Fibroblast of mammary gland (primary cell): ENCODE measurements at regions not wholly inside any gene's neighbourhood (a gene's known extent, or its start where the extent isn't known, plus 50 kb on each side); places are given as distances from the start of the nearest gene placed in this dataset.
A peak's percentile ranks its signal among the peaks of the same experiment; 100 is the strongest.

Experiments
- DNase-seq: peaks from one replicate; pipeline ENCODE4 v3.0.0-alpha.2; 2010; ENCODE audit warnings: low read depth
- H3K4me3 ChIP-seq: 2 replicates; pipeline ENCODE4 v1.5.1; 2011; ENCODE audit warnings: low read depth, mild to moderate bottlenecking, low read length, moderate library complexity; ENCODE audit not compliant: control insufficient read depth
- CTCF ChIP-seq: conservative IDR thresholded peaks from 2 replicates; pipeline ENCODE4 v1.5.1; 2011; ENCODE audit warnings: low read depth, low read length, inconsistent platforms; ENCODE audit not compliant: control insufficient read depth, insufficient read depth

DNA sequence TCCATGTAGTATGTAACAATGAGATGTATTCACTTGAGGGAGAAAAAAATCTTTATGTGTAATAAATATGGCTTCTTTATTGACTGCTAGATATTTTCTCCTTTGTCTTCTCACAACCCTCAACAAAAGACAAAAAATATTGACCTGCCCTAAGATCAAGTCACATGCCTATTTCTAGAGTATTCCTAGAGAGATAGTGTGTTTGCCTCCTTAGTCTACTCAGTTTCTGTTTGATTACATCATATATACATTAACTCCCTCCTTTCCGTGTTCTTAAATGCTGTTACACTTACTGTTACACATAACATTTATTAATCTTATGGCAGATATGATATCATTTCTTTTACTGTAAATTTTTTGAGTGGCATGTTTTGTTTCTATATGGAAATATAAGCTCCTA is 281.6 kb upstream of the RGS18 start:
- no peak for DNase-seq
- no peak overlapping the region for H3K4me3 ChIP-seq
- no peak for TF ChIP-seq CTCF

DNA sequence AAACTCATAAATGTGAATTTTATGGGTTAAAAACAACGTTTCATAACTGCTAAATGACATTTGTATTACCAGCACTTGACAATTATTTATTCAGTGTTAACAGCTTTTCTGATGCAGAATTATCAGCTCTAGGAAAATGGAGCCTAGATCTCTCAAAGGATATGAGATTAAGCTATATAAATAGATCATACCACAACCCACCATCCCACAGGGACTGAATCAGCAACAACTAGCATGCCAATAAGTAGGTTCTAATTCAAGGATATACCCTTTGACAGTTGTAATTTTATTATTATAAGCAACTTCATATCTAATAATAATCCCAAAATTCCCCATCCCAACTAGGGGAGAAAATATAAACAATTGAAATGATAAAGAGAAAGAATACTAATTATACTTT is 275.4 kb upstream of the RGS18 start:
- no peak for TF ChIP-seq CTCF
- H3K4me3 ChIP-seq = no peak overlapping the region
- DNase-seq = no peak

DNA sequence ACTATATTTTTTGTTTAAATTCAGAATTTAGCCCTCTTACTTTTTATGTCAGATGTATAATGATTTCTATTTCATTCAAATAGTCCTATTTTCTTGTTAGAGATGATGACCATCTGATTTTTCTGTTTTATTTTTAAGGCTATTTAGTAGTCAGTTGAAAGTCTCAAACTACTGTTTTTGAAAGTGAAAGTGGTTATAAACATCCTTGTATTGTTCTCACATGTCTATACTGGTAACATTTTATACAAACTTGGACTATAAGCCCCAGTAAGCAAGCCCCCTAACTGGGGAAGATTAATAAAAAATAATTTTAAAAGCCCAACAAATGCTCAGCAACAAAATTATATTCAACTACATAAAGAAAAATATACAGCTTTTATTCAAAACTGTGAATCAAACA is 271.3 kb upstream of the RGS18 start:
- TF ChIP-seq CTCF = no peak
- DNase-seq = no peak
- H3K4me3 ChIP-seq = no peak overlapping the region

GRCh38 chr1:191888996-191889622 is 269.2 kb upstream of the RGS18 start:
- DNase-seq = peak; percentile 1
- H3K4me3 ChIP-seq = no peak overlapping the region
- no peak for TF ChIP-seq CTCF

DNA sequence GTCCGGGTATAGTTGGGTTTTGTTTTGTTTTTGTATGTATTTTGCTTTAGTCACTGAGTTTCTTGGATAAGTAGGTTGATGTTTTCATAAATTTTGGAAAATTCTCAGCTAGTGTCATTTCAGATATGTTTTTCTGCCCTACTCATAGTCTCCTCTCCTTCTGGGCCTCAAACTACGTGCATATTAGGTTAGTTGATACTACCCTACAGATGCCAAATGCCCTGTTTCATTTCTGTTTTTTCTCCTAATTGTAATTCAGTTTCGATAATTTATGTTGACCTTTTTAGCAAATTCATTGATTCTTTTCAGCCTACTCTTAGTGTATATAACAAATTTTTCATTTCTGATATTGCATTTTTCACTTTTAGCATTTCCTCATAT is 268.6 kb upstream of the RGS18 start:
- H3K4me3 ChIP-seq = no peak overlapping the region
- TF ChIP-seq CTCF = no peak
- DNase-seq = no peak

DNA sequence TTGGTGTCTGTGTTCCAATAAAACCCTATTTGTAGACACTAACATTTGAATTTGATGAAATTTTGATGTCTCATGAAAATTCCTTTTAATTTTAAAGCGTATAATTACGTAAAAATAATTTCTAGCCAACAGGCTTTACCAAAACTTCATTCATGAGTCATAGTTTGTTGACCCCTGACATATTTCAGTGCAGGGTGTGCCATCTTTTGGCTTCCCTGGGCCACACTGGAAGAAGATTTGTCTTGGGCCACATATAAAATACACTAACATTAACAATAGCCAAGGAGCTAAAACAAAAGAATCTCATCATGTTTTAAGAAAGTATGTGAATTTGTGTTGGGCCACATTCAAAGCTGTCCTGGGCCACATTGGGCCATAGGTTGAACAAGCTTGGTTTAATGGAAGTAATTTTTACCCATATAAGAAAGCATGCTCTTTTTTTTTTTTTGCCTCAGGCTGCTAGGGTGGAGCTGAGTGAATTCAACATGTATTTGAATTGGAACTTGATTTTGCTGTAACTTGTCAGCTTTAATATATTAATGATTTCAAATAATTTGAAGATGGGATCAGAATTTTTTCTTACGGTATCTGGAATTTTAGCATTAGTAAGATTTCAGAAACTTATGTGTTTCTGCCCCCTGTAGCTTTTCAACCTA is 267.7 kb upstream of the RGS18 start:
- TF ChIP-seq CTCF = no peak
- DNase-seq = no peak
- H3K4me3 ChIP-seq = no peak overlapping the region
